ENCODE measurements at regions not wholly inside any gene's neighbourhood (a gene's known extent, or its start where the extent isn't known, plus 50 kb on each side); places are given as distances from the start of the nearest gene placed in this dataset.

GRCh38 chr2:126792993-126793392, 105.7 kb upstream of the TEX51 start:
- DNase-seq = no peak

DNA sequence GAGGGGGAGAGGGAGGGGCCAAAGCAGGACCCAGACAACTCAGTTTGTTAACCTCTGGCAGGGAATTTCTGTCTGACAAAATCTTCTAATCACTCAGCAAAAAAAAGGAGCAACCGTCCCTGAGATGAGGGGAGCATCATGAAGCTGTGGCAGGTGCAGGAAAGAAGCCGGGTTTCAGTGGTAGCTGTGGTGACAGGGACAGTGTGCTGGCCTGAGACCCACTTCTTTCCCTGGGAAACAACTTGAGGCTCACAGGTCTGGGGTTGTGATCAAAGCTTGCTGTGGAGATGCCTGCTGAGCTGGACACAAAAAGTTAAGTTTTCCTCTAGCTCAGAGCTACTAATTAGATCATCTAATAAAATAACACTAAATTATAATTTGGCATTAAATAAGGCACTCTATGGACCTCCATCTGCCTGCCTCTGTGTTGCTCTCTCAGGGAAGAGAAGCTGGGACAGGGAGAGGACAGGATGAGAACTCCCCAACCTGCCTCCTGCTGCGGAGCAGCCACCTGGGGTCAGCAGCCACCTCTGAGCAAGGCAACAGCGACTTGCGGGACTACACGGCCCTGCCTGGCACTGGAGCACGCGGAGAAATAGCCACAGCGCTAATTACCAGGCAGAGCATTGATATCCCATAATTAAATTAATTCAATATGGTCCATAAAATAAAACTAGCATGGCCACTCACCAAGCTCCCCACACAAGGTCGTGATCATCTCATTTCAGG, 104.6 kb upstream of the TEX51 start:
- DNase-seq = no peak

GRCh38 chr2:126795656-126796055, 103.0 kb upstream of the TEX51 start:
- DNase-seq = no peak

- DNase-seq = no peak
These were observed 101.6 kb upstream of the TEX51 start for GRCh38 chr2:126796931-126797621.

DNA sequence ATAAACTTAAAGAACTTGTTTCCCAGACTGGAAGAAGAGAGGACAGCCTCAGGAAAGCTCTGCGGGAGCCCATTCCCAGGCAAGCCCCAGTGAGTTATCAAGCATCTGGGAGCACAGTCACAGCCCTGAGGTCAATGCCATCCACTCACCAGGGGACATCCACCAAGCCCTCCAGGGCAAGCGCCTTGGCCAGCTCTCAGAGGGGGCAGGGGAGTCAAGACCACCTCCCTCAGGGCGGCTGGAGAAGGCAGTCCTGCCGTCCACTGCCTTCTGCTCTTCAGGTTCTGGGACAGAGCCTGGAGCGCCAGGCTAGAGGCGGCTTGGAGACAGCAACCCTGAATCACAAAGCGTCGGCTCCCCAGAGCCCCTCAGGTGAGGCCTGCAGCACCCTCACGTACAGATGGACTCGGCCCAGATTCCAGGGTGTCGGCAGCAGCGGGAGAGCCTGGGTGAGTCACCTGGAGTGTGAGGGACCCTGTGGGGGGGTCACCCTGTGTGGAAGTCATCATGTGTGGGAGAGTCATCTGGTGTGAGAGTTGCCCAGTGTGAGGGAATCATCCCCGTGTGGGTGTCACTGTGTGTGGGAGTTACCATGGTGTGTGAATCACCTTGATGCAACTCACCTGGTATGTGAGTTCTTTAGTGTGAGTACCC, 100.9 kb upstream of the TEX51 start:
- peak in 1 of 51 donors; percentile 23 for DNase-seq

DNA sequence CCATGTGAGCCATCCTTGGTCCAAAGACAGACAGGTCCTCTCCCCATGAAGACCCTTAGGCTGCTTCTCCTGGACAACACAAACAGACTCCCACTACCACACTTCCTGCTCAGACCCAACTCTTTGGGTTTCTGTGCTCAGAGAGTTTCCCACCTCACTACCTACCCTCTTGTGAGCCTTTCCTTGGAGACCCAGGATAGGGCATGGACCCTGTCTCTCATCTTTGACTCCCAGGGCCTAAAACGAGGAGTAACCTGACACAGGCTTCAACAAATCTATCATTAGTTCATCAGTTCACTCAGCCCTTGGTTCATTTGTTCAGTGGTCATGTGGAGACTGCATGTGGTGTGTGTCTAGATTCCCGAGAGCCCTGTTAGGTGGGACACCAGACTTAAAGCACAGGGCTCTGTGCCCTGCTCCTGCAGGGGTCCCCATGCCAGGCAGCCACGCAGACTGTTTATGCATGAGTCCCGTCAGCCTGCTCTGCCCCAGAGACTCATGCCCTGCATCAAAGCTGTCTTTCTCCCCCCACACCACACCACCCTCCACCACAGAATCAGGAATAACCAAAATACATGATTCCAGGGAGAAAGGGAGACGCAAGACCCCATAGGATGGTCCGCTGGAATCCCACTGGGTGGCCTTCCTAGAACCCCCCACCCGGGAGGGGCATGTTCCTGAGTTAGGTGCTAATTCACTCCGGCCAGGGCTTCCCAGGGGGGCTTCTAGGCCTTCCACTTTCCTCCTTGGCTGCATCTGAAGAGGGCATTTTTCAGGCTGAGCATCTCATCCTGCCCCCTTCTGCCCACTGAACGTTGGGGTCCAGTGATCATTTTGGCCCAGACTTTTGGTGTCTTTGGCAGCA, 100.2 kb upstream of the TEX51 start:
- no peak for DNase-seq

GRCh38 chr2:126799301-126799700, 99.4 kb upstream of the TEX51 start:
- no peak for DNase-seq

DNA sequence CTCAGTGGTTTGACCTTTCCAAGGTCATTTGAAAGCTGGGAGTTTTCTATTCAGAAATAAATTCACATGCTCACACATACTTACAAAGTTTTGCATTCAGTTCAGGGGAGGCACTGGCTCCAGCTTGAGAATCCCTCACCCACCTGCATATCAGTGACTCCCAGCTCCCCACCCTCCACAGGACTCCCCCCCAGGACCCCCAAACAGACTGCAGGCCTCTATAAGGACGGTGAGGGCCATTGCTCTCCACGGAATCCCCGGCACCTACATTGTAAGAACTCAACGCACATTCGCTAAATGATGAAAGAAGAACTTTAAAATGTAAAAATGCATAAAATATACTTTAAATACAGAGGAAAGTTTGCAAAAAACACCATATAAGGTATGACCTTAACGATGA, 97.2 kb upstream of the TEX51 start:
- no peak for DNase-seq

GRCh38 chr2:126802316-126802715, 96.4 kb upstream of the TEX51 start:
- DNase-seq = no peak

DNA sequence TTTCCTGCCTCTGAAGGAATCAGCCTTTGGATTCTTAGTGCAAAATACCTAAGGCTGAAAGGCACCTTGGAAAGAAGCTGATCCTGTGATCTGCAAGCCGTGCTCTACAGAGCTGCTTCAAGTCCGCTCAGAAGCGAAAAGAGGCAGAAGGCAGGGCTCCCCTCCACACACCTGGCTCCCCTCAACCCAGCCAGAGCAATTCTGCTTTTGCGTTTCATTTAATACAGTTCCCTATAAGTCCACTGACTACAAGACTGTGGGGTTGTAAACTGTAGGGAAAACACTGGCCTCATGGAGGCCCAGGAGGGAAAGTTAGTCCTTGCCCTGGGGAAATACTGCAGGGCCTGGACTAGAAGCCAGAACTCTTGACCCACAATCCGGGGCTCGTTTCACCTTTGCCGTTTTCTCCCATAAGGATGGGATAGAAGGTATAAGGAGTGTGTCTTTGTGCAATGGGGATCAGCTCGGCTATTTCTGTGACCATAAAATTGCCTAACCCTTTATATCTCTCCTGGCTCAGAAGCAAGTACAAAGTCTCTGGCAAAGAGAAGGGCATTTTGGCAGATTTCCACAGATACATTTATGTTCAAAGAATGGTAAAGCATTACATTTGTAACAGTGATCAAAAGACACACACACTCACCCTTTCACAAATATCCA, 95.8 kb upstream of the TEX51 start:
- DNase-seq = no peak

DNA sequence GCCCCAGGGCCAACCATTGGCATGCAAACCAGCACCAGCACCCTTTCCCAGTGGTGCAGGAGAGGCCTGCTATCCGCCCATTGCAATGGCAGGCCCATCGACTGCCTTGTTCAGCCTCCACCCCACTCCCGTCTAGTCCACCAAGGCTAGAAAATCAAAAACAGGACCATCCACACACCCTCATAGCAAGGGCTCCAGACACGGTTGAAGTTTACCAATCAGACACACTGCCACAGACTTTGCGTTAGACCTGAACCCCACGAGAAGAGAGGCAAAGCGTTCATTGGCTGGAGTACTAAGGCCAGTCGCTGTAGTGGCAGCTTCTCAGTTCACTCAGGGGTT, 95.3 kb upstream of the TEX51 start:
- no peak for DNase-seq

DNA sequence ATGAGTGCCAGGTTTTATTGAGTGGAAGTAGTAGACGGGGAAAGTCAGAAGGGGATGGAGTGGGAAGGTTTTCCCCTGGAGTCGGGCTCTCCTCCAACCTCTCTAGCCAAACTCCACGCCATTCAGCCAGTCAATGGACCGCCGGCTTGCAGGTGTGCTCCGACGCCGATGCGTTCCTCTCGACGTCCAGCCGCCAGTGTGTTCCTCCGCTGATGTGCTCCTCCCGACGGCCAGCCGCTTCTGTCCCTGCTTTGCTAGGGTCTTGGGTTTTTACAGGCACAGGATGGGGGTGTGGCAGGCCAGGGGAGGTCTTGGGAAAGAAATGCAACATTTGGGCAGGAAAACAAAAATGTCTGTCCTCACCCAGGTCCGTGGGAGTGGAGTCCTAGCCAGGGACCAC, 94.3 kb upstream of the TEX51 start:
- no peak for DNase-seq

DNA sequence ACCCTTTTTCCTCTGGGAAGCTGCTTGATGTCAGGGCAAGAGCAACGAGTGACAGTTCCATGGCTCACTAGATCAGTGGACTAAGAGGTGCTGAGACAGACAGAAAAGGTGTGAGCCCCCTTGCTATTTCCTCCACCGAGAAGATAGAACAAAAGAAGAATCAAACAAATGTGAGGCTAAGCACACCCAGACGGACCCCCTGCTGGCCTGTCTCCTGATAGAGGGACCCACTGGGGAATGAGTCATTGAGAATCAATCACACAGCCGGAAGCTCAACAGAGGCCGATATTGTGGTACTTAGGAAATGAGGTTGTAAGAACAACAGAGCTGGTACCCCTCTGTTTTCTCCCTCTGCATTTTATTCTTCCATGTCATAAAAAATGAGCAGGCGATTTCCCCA, 89.8 kb upstream of the TEX51 start:
- DNase-seq = no peak

DNA sequence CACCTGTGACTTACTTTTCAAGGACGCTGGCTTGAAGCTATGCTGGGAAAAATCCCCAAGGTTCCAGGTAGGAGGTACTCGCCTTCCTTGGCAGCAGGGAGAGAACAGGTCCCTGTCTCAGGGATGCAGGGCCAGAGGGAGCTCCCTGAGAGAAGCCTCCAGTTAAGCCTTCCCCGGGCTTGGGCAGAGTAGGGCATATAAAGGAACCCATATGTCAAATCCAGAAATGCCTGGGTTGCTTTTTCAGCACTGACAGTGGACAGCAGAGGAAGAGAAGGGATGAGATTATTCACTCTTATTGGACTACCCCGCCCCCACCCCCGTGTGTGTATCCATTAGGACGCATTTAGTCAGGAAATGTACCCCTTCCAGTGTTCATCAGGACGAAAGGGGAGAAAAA, 89.3 kb upstream of the TEX51 start:
- DNase-seq = no peak

- DNase-seq = no peak
These were observed 88.7 kb upstream of the TEX51 start for GRCh38 chr2:126810001-126810400.

DNA sequence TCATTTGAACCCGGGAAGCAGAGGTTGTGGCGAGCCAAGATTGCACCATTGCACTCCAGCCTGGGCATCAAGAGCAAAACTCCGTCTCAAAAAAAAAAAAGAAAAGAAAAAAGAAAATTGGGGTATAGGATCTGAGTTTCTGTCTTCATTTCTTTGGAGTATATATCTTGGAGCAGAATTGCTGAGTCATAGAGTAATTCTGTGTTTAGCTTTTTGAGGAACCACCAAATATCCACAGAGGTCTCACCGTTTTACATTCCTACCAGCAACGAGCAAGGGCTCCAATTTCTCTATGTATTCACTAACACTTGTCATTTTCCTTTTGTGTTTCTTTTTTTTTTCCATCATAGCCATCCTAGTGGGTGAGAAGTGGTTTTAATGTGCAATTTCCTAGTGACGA, 87.6 kb upstream of the TEX51 start:
- DNase-seq = no peak

DNA sequence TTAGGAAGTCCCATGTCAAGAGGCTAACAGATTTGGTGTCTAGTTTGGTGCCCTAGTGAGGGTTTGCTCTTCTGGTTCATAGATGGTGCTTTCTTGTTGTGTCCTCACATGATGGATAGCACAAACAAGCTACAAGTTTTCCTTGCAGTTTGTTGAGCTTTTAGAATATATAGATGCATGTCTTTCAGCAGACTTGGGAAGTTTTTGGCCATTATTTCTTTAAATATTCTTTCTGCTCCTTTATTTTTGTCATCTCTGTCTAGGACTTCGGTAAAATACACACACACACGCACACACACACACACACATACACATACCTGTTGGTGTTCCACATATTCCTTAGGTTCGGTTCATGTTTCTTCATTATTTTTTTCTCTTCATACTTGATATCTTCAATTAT, 81.5 kb upstream of the TEX51 start:
- no peak for DNase-seq

DNA sequence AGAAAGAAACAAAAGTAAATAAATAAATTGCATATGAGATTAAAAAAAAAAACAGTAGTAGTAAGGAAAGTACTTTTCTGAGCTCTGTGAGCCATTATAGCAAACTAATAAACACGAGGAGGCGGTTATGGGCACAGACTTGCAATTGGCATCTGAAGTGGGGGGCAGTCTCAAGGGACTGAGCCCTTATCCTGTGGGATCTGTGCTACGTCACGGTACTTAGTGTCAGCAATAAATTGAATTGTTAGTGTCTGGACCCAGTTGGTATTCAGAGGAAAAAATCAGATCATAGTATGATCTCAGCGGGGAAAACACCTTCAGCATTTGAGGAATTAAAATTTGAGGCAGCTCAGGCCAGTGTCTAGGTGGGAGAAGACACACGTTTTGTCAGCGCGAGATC, 76.6 kb upstream of the TEX51 start:
- no peak for DNase-seq

- no peak for DNase-seq
These were observed 75.8 kb upstream of the TEX51 start for GRCh38 chr2:126822921-126823320.

DNA sequence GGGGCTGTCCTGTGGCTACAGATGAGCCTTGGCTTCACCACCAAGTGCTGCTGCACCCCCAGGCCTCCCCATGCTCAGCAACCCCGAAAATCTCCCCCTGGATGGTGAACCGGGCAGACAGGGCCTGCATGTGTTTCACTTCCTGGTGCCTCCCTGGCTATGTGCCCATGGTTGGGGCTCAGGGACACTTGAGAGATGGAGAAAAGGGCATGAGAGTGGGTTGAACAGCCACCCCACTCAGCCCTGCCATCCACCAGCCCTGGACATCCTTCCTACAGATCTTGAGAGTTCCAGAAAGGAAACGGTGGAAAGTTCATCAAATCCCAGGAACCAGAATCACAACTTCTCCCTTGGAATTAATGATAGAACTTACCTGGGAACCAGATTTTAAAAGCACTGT, 74.7 kb upstream of the TEX51 start:
- DNase-seq = no peak

- no peak for DNase-seq
These were observed 74.0 kb upstream of the TEX51 start for GRCh38 chr2:126824663-126825062.

GRCh38 chr2:126825316-126825715, 73.4 kb upstream of the TEX51 start:
- no peak for DNase-seq
